ENCODE measurements at regions not wholly inside any gene's neighbourhood (a gene's known extent, or its start where the extent isn't known, plus 50 kb on each side); places are given as distances from the start of the nearest gene placed in this dataset.

DNA sequence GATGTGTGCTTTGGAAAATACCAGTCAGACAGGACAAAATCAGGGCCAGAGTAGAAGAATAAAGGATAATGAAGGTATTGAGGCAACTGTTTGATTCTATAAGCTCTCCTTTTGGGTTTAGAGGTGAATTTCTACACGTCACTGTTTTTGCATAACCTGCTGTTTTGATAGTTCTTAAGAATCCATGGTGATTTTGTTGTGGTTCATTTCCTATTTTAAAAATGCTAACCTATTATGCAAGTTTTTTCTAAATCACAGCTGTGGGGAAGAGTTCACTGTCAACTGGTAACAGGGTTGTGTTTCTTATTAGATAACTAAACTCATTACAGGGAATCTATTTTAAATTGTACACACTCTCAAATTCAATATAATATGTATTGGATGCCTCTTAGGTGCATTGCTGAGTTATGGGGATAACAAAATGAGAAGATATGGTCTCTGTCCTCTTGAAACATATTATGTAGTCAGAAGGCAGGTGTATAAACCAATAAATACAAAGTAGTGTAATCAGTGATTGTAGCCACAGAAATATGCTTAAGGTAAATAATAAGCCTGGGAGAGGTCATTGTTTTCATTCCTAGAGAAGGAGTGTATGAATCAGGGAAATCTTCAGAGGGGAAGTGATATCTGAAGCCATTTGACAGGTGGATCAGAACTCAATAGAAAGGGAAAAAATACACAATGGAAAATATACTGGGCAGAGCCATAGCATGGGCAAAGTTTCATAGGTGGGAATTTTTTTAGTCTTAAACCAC is 192.5 kb downstream of the FAT3 start:
- TF ChIP-seq CTCF (IDR thresholded peaks at IDR 0.05; ENCODE audit: insufficient read depth, low read length, poor library complexity, severe bottlenecking), result no peak
- Histone ChIP-seq H3K27me3 (ENCODE audit: control insufficient read depth, insufficient read depth, low read length) (no peaks in the 10 kb centered on the region), H3K4me3 (ENCODE audit: low read depth, low read length) (no peak overlapping the region), H3K36me3 (ENCODE audit: control insufficient read depth, insufficient read depth, low read length) (no peaks in the 10 kb centered on the region)
- no peak for DNase-seq (ENCODE audit: low read depth)

DNA sequence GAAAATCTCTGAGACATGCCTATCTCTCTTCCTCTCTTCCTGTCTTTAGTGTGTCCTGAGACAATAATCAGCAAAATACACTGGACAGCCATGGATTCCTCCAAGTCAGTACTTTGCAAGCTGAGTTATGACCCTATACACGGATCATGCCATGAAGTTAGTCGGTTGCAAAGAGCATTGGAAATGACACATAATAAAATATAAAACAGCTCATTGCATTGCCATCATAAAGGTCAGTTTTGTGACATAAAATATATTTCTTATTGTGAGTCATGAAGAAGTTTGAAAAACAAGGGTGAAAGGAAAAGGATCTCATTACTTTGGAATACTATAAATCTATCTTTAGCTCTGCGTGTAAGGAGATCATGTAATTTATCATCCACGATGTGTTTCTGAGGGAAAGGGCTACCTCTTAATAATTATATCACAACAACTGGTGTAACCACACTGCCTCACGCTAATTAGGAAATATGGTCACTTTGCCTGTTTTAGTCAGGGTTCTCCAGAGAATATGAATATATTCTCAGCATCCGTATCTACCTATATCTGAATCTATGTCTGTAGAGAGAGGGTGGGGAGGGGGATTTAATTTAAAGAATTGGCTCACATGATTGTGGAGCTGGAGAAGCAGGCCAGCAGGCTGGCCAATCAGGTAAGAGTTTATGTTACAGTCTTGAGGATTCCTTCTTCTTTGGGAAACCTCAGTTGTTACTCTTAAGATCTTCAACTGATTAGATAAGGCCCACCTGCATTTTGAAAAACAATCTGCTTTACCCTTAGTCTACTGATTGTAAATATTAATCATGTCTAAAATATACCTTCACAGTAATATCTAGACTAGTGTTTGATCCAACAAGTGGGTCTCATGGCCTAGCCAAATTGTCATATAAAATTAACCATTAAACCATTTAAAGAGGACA is 198.8 kb downstream of the FAT3 start:
- DNase-seq (ENCODE audit: low read depth), result no peak
- TF ChIP-seq CTCF (IDR thresholded peaks at IDR 0.05; ENCODE audit: insufficient read depth, low read length, poor library complexity, severe bottlenecking), result no peak
- no peak overlapping the region for H3K4me3 ChIP-seq (ENCODE audit: low read depth, low read length)
- no peaks in the 10 kb centered on the region for H3K27me3 ChIP-seq (ENCODE audit: control insufficient read depth, insufficient read depth, low read length)
- H3K36me3 ChIP-seq (ENCODE audit: control insufficient read depth, insufficient read depth, low read length), result no peaks in the 10 kb centered on the region

DNA sequence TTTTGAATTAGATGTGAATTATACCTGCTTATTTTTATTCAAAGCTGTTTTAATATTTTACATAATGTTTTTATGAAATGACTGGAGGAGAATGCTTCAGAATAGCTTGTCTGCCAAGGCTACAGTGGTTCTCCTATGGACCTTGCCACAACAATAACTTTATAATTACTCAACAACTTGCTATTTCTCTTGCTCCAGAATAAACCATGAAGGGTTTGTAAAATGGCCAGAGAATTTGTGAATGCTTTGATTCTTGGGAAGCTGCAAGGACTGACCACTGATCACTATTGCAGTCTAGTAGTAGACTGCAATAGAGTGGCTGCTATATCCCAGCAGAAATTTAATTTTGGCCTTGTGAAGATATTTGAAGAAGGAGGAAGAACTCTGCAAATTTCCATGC is 199.7 kb downstream of the FAT3 start:
- Histone ChIP-seq H3K36me3 (ENCODE audit: control insufficient read depth, insufficient read depth, low read length) (no peaks in the 10 kb centered on the region), H3K27me3 (ENCODE audit: control insufficient read depth, insufficient read depth, low read length) (no peaks in the 10 kb centered on the region), H3K4me3 (ENCODE audit: low read depth, low read length) (no peak overlapping the region)
- TF ChIP-seq CTCF (IDR thresholded peaks at IDR 0.05; ENCODE audit: insufficient read depth, low read length, poor library complexity, severe bottlenecking), result no peak
- peak; percentile 2 for DNase-seq (ENCODE audit: low read depth)

- no peaks in the 10 kb centered on the region for H3K36me3 ChIP-seq (ENCODE audit: control insufficient read depth, insufficient read depth, low read length)
- no peak for TF ChIP-seq CTCF (IDR thresholded peaks at IDR 0.05; ENCODE audit: insufficient read depth, low read length, poor library complexity, severe bottlenecking)
- no peaks in the 10 kb centered on the region for H3K27me3 ChIP-seq (ENCODE audit: control insufficient read depth, insufficient read depth, low read length)
- no peak overlapping the region for H3K4me3 ChIP-seq (ENCODE audit: low read depth, low read length)
- DNase-seq (ENCODE audit: low read depth), result no peak
Measured at GRCh38 chr11:92425127-92425526, 200.5 kb downstream of the FAT3 start.

GRCh38 chr11:92432515-92432914 is 207.9 kb downstream of the FAT3 start:
- no peaks in the 10 kb centered on the region for H3K27me3 ChIP-seq (ENCODE audit: control insufficient read depth, insufficient read depth, low read length)
- H3K4me3 ChIP-seq (ENCODE audit: low read depth, low read length), result no peak overlapping the region
- no peaks in the 10 kb centered on the region for H3K36me3 ChIP-seq (ENCODE audit: control insufficient read depth, insufficient read depth, low read length)
- DNase-seq (ENCODE audit: low read depth), result no peak
- TF ChIP-seq CTCF (IDR thresholded peaks at IDR 0.05; ENCODE audit: insufficient read depth, low read length, poor library complexity, severe bottlenecking), result no peak
